Left ventricle myocardium superior (tissue), 1 donor: ENCODE measurements at regions not wholly inside any gene's neighbourhood (a gene's known extent, or its start where the extent isn't known, plus 50 kb on each side); places are given as distances from the start of the nearest gene placed in this dataset. TPM values are rescaled to one million over a fixed set of nuclear protein-coding genes. Genes with fewer than 3 reads are reported as not detected.

Experiments
- ATAC-seq: fragments of 200-7000 bp; cut with Tn5 transposase; one replicate; pipeline ENCODE4 v1.9.1; 2020; ENCODE audit warnings: mild to moderate bottlenecking, moderate library complexity
- DNase-seq: peaks from one replicate; pipeline ENCODE4 v3.0.0-alpha.2; 2020
- intact Hi-C: fragments of 100-400 bp; cut with micrococcal nuclease; formaldehyde crosslinking; loops from one replicate; pipeline ENCODE4 v1.11.0; 2022
- microRNA-seq: library from miRNA; unstranded; fragments of <30 nt; microRNA quantifications from one replicate; pipeline ENCODE4 v1.2.0, GENCODE V29; 2020; ENCODE audit warnings: borderline number of aligned reads
- donor health status: DM: no; HTN: yes; CAD: no; lungs with severe emphysema.

GRCh38 chr12:116502141-116502725, 56.9 kb upstream of the MAP1LC3B2 start:
- no peak for ATAC-seq
- intact Hi-C loops, result no loop called here
- DNase-seq, result no peak

- DNase-seq (no peak), ATAC-seq (peak; percentile 93)
- intact Hi-C loops, result no loop called here
Observed at GRCh38 chr12:116502989-116503496, 56.1 kb upstream of the MAP1LC3B2 start.

GRCh38 chr12:116504438-116504837, 54.7 kb upstream of the MAP1LC3B2 start:
- DNase-seq, result no peak
- ATAC-seq, result no peak
- intact Hi-C loops, result no loop called here

- ATAC-seq, result no peak
- intact Hi-C loops, result no loop called here
- no peak for DNase-seq
Observed at GRCh38 chr12:116506697-116507064, 52.5 kb upstream of the MAP1LC3B2 start.

- intact Hi-C loops, result no loop called here
- peak; percentile 73 for DNase-seq
Observed at GRCh38 chr12:116508145-116509121, 50.7 kb upstream of the MAP1LC3B2 start.

More at GRCh38 chr12:116508145-116509121, 50.7 kb upstream of the MAP1LC3B2 start:
- ATAC-seq, result peak; percentile 82

Small RNA genes in the stretch of these regions (microRNA-seq; reads per million reads assigned to microRNA genes)
- not detected for gene MIR4472-2
